GM19438 (cell line): ENCODE measurements at regions not wholly inside any gene's neighbourhood (a gene's known extent, or its start where the extent isn't known, plus 50 kb on each side); places are given as distances from the start of the nearest gene placed in this dataset.

Experiments used
- ATAC-seq: cut with Tn5 transposase; IDR thresholded peaks from one replicate; pipeline ENCODE4 v1.9.1; 2021; ENCODE audit warnings: low read depth; ENCODE audit not compliant: unreplicated experiment

DNA sequence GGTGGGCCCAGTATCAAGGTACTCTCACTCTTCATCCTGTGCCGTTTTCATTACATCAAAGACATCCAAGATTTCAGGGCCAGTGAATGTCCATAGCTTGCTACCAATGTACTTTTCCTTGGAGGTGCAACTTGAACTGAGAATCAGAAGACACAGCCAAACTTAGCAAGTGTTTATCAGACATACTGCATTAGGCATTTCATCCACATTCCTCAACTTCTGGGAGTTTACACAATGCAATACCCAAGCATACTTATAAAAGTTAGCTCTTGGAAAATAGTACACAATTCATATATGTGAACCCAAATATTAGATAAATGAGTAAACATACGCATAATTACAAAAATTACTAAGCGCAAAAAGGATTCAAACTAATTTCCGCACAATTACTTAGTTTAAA, 216.3 kb upstream of the RHOBTB1 start:
- no peak for ATAC-seq

DNA sequence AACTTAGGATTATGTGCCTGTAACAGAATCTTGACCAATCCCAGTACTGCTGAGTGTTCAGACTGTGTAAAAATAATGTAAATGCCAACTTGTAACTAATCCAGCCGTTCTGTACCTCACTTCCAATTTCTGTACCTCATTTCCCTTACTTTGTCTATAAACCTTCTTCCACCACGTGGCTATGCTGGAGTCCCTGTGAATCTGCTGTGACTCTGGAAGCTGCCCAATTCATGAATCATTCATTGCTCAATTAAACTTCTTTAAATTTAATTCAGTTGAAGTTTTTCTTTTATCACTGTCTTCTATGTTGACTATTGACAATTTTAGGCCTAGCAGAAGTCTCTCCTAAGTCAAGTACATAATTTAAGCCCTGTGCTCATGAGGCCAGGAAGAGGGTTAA, 215.3 kb upstream of the RHOBTB1 start:
- ATAC-seq = no peak

DNA sequence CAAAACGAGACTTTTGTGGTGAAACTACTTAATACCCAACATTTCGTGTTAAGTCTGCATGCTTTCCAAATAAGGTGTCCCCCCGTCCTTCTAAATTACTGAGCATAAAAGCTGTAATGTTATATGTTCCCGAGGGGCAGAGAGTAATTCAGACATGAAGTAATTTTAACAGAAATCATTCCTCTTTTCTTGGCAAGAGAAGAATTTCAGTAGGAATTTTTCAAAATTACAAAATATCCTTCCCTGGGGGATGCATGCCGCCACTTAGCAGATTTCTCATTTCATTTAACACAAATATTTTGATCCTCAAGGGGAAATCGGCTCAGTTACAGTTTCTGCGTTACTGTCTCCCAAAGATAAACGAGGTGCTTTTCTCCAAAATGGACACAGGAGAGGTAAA, 213.2 kb upstream of the RHOBTB1 start:
- ATAC-seq = no peak

DNA sequence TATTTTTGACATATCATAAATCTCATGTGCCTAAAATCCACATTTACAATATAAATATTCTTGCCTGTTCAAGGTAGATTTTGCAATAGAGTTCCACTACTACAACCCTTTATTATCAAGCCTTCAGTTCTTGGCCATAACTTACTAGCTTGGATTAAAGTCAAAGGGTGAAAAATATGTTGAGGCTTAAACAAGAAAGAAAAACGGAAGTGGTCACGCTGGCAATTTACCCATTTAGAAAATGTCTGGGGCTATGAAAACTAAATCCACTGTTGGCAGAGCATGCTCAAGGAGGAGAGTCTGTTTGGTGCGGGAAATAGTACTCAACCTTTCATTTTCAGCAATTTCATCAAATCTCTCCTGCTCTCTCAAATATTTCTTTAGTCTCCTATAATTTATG, 209.8 kb upstream of the RHOBTB1 start:
- no peak for ATAC-seq

DNA sequence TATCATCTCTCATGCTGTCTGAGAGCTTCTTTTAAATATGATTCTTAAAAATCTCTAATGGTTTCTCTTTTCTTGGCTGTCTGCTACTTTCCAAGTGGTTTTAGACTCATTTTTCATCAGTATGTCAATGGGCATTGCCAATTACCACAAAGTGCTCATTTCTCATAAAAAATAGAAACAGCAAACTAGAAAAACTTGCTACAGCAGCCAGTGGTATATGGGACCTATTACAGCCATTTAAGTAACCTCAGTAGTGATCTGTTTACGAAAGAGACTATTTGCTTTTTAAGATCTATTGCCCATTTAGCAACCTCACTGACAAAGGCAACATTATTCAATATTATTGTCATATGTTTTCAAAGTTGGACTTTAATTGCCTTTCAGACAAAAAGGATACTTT, 207.1 kb upstream of the RHOBTB1 start:
- no peak for ATAC-seq

DNA sequence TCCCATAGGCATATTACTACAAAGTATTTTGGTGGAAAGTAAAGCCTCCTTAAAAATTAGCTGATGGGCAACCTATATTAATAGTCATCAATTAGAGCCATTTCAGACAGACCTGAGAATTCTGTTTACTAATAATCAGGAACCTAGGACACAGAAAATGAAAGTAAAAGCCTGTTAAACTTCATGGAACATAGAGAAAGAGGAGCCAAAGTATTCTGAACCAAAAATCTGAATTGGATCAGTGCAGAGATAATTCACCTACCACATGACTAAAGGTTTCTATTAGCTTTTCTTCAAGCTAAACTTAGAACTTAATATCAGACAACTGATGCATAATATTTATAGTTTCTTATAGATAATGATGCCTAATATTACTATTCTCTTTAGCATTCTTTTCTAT, 204.5 kb upstream of the RHOBTB1 start:
- ATAC-seq = no peak

DNA sequence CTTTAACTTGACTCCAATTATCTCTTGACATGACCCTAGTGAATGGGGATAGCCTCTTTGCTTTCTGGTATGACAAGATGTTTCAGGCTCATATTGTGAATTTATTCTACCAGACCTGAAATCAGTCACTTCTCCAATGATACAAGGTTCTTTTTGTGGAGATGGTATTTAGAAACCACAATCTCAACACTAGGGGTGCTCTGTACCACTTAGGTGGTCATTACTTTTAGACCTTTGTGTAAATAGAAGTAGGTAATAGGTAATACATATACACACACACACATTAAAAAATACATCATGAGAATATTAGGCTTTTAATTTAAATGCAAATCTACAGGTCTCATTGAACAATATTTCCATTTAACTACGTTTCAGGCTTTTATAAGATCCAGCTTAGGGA, 199.0 kb upstream of the RHOBTB1 start:
- no peak for ATAC-seq

DNA sequence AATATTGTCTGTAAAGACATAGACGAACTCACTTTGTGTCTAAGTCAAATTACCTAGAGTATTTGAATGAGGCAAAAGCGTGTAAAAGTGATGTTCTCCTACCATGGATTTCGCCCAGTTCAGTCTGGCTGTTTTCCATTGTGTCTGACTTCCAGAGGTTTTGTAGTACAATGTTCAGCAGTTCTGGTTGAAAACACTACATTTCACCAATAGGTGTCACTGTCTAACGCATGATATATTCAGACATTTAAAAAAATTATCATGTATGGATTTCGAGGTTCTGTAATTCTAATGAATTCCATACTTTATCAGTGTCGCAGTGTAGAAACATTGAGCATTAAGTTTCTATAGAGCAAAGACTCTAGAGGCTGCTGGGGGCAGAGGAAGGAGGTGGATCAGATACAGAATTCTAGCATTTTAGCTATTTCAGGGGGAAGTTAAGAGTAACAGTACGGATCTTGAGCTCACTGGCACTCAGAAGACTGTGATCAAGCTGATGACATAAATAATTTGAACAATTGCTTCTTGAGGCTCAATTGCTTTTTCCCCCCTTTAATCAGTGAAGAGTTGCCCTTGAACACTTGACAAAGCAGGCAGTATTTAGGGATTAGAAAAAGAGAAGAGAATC, 196.9 kb upstream of the RHOBTB1 start:
- ATAC-seq = no peak

DNA sequence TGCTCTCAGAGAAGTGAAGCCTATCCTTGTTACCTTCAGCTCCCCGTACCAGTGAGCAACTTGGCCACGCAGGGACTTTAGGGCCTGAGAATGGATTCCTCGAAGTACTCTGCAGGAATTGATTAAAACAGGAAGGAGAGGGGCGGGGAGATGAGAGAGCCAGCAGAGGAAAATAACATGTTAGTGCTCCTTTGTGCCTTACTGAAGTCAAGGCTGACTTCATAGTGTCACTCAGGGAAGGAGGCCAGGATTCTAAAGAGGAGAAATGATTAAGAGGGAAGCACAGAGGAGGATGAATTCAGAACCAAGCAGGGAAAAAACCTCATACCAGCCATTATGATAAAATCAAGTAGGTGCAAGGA, 195.6 kb upstream of the RHOBTB1 start:
- no peak for ATAC-seq

DNA sequence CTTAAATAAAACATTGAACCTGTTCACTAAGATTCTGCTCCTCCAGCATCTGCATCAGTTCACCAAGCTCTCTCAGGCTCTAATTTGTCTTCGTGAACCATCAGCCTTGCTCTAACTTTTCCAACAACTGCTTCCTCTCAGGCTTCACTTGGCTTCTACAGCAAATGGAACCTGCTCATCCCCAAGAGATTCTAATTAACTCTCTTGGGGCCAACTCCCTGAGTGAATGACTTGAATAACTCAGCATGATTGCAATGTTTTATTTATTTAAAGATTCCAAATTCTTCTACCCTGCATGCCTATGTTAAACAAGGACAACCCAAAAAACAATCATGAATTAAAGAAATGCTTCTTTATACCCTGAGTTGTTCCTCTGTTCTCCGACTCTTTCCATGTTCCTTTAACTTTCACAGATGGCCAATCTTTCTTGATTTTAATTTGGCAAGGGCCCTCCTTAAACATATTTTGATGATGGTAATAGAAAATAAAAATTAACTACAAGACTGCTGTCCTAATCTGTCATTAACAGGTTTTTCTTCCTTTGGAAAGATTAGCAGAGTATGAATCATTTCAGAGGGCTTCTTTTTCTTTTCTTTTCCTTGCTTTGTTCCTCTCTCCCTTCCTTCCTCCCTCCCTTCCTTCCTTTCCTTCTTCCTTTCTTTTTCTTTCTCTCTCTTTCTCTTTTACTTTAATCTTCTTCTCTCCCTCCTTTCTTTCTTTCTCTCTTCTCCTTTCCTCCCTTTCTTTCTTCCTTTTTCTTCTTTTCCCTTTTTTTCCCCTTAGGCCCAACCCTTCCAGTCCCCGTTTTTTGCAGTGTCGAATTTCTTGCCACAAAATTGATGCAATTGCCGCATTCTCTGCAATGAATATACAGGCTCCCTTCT, 195.0 kb upstream of the RHOBTB1 start:
- no peak for ATAC-seq

DNA sequence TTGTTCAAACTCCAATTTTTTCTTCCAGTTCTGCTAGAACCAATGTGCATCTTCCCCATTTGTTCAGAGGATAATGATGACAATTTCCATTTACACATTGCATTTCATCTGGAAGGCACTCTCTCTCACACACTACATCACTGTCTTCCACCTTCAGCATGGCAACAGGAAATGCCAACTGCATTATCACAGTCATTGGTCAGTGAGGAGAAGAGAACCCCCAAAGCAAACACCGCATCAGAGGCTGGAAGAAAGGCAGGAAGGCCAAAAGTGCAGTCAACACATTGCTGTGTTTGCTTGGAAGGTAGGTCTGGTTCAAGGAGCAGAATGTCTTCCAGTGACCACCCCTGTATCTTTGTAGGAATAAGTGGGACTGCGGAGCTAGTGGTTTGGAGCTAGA, 192.2 kb upstream of the RHOBTB1 start:
- ATAC-seq = no peak

DNA sequence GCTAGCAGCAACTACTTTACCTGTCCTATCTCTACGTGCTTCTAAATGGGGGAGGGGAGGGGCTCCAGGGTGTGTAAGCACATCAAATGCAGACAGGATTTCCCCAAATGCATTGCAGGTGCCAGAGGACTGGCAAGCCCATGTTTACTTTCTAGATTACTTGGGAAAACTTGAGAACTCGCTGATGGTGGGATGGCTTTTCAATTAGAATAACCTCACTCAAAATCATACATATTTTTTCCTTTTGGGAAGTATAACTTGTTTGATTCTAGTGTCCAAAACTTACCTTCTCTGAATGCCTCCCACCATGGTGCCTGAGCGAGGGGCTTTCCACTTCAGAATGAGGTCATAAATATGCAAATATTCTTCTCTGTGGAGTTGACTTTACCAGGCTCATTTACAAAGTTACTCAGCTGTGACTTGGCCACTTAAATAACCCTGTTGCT, 191.3 kb upstream of the RHOBTB1 start:
- ATAC-seq = peak; percentile 86

DNA sequence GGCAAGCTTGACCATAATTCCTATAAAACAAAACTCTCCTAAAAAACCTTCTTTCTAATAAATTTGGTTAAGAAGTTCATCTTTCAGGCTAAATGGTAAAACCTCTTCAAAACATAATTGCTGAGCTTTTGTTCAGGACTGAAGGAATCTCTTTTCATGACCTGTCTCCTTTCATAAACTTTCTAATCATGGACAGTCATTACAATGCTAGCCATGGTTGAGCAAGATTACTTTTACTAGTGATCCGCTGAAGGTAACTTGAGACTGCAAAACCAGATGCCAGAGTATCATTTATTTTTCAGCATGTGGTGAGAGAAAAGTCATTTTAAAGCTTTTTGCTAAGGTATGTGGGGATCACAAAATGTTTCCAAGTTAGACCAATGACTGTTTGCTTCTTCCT, 186.4 kb upstream of the RHOBTB1 start:
- ATAC-seq = no peak

DNA sequence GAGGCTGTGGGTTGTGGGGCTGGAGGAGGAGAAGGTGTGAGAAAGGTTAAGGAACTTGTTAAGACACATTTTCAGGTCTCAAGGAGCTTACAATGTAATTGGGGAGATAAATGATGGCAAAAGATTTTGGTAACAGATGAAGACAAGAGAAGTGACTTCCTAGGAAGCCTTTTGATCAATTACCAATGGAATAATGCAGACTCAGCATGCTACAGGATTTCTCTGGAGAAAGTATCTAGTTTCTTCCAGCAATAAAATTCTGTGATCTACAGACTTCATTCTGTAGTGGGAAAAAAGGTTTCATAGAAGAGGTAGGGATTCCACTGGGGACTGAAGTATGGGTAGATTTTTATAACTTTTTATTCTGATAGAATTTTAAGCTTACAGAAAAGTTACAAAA, 184.2 kb upstream of the RHOBTB1 start:
- ATAC-seq = no peak

DNA sequence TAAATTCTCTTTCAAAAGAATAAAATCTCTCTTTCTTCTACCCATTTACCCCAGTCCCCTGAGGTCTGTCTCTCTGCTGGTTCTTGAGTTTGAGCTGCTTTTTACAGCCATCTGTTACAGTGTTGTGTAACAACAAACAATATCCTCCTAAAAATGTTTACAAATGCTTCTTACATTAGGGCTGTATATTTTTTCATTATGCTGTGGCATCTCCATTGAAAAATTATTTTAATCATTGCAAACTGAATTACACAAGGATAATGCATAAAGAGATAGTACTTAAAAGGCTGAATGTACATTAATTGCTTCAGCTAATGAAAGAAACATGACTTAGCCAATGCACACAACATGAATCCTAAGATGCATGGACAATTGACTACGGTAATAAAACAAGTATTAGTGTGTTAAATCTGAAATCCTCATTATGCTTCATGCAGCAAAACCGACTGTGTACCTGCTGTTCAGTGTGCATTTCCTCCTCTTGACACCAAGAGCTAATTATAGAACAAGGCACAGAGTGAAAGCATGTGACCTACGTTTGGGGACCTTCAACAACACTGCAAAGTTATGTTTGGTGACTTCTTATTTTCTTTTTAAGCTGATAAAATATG, 181.7 kb upstream of the RHOBTB1 start:
- peak; percentile 75 for ATAC-seq

DNA sequence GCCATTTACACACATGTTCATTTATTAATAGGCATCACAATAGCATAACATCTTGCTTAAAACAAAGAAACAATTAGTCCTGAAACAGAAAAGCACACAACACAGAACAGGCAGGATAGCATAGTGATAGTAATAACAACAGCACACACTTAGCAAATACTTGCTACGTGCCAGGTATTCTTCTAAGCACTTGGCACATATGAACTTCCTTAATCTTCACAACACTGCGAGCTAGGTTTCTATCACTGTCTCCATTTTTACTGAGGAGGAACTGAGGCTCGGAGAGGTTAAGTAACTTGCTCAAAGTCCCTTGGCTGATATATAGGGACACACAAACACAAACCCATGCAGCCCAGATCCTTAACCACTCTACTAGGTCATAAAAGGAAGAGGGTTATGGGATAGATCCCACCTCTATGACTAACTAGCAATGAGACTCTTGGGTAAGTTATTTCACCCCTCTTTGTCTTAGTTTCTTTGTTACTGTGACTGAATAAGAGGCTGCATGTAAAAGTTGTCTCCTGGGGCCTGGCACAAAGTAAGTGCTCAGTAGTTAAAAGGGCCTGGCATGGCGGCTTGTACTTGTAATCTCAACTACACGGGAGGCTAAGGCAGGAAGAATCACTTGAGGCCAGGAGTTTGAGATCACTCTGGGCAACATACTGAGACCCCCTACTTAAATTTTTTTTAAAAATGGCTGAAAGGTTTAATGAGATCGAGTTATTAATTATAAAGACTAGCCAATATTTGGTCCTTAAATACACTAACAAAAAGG, 181.0 kb upstream of the RHOBTB1 start:
- no peak for ATAC-seq

DNA sequence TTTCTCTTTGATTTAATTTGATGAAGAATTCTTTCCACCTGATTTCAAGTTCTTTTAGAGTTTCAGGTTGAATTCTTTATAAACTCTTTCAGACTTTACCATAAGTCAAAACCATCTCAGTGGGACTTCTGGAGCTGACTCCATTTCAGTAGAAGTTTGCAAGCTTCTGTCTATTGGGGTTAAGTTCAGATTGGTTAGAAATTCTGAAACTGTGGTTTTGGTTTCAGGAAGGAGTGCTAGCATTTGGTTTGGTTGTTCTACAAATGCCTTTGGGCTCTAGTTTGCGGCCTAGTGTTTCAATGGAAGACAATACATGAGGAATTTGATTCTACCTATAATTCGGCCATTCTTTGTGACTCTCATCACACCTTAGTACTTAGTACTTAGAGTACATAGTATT, 176.8 kb upstream of the RHOBTB1 start:
- peak; percentile 60 for ATAC-seq

DNA sequence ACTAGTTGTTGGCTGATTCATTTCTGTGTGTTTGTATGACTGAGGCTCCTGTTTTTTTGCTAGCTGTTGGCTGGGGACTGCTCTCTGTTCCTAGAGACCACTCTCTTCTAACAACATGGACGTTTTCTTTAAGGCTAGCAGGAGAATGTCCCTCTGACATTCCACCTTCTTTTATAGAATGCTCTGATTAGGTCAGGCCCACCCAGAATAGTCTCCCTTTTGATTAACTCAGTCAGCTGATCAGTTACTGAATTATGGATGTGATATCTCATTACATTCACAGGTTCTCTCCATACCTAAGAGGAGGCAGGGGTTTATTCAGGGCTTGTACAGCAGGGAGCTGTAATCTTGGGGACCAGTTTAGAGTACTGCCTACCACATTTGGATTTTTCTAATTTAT, 175.6 kb upstream of the RHOBTB1 start:
- no peak for ATAC-seq

DNA sequence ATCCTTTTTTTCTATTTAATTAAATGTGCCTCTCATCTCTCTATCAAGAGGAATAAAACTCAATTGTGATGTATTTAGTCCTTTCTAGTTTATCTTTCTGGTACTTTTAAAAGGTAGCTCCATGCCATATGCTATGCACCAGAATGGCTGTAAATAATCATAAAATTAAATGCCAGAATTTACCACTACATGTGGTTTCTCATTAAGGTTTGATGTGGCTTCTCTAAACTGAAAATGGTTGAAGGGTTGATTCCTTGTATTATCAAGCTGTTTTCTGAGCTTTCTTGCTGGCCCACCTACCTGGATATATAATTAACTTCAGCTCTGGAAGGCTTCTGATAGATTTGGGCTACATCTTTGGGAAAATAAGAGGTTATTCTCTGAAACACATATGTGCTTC, 171.9 kb upstream of the RHOBTB1 start:
- ATAC-seq = no peak

DNA sequence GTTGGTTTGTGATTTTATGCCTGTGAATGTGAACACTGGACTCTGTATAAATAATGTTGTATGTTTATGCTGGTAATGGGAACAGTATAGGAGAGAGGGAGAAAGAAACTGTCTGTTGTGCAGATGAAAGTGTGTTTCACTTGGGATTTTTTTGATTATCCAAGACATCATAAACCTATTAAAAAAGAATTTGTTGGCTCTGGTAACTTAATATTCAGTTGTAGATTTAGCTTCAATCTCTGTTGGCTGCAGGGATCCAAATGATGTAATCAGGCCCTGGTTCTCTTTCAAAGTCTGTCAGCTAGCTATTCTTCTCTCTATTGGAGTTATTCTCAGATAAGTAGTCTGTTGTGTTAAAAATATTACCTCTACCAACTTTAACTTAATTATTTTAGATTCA, 168.8 kb upstream of the RHOBTB1 start:
- ATAC-seq = no peak

DNA sequence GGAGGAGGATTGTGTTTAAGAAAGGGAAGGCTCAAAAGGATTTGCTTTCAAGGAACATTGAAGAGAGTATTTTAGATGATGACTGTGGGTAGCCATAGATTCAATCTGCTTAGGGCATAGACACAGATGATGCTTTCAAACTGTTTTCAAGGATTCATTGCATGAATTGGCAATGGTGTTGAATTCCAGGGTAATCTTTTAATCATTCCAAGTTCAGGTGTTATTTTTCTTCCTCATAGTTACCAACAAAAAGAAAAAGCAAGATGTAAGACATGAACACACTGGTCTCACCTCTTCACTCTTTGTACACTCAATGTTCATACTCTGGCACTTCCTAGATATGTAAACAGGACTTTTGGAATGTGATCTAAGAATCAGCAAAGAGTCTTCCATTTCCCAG, 167.0 kb upstream of the RHOBTB1 start:
- no peak for ATAC-seq
